Left lung (tissue), 4 donors: ENCODE measurements at regions not wholly inside any gene's neighbourhood (a gene's known extent, or its start where the extent isn't known, plus 50 kb on each side); places are given as distances from the start of the nearest gene placed in this dataset.

ENCODE experiments used
- ATAC-seq: fragments of 200-7000 bp; cut with Tn5 transposase; one replicate; pipeline ENCODE4 v1.9.1; 2020; ENCODE audit warnings: moderate library complexity
- DNase-seq, 4 donors: peaks; one replicate each; pipeline ENCODE4 v3.0.0-alpha.2; 2013 to 2020
- H3K27ac ChIP-seq, 2 donors: fragments of 200-600 bp; sonication (generic) in 1 of 2; one replicate each; pipeline versions ENCODE4 v1.5.0 to v1.8.0; 2020 to 2021
- H3K27me3 ChIP-seq, 2 donors: fragments of 200-600 bp; sonication (generic) in 1 of 2; one replicate each; pipeline versions ENCODE4 v1.5.0 to v1.8.0; 2020 to 2021
- H3K36me3 ChIP-seq, 2 donors: fragments of 200-600 bp; sonication (generic) in 1 of 2; one replicate each; pipeline versions ENCODE4 v1.5.0 to v1.8.0; 2020 to 2021
- H3K4me1 ChIP-seq, 2 donors: fragments of 200-600 bp; one replicate each; pipeline ENCODE4 v1.8.0; 2021
- H3K4me3 ChIP-seq, 2 donors: fragments of 200-600 bp; sonication (generic) in 1 of 2; one replicate each; pipeline versions ENCODE4 v1.5.0 to v1.8.0; 2020 to 2021; ENCODE audit warnings: mild to moderate bottlenecking in 1 of 2
- H3K9me3 ChIP-seq, 2 donors: fragments of 200-600 bp; sonication (generic) in 1 of 2; one replicate each; pipeline versions ENCODE4 v1.5.0 to v1.8.0; 2020 to 2021
- CTCF ChIP-seq, 2 donors: fragments of 200-600 bp; sonication (generic) in 1 of 2; IDR thresholded peaks; one replicate each; pipeline versions ENCODE4 v1.5.0 to v1.8.0; 2021; ENCODE audit warnings: antibody characterized with exemption in 2 of 2
- intact Hi-C, 2 donors: fragments of 100-400 bp; cut with DNase I; formaldehyde crosslinking; loops; one replicate each; pipeline versions ENCODE4 v1.11.2 to v1.14.2; 2022
- donor health status: DM: no; HTN: yes; CAD: no.
- donor health status: DM: no; HTN: no; CAD: no.

DNA sequence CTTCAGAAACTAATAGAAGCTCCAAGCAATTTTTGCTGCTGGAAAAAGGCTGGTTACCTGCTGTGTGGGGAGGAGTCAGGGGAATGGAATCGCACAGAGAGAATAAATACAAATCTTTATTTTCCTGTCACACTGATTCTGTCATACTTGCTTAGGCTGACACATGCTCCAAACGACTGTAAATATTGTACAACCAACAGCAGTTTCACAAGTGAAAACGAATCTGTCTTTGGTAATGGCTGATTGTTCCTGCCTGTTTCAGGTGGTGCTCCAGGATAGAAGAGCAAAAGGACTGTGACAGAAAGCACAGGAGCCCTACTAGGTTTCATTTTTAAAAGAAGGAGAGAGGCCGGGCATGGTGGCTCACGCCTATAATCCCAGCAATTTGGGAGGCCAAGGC is 125.5 kb upstream of the DCLK2 start:
- Histone ChIP-seq H3K27me3 (no peaks in the 10 kb centered on the region), H3K4me1 (no peaks in the 10 kb centered on the region), H3K36me3 (no peaks in the 10 kb centered on the region), H3K9me3 (no peaks in the 10 kb centered on the region), H3K4me3 (no peak overlapping the region), H3K27ac (no peak overlapping the region)
- no peak for TF ChIP-seq CTCF (IDR thresholded peaks at IDR 0.05)
- intact Hi-C loops = no loop called here
- DNase-seq (no peak), ATAC-seq (no peak)

GRCh38 chr4:149955780-149956390 is 122.4 kb upstream of the DCLK2 start:
- Histone ChIP-seq H3K4me3 (no peak overlapping the region), H3K9me3 (no peaks in the 10 kb centered on the region), H3K27ac (no peak overlapping the region), H3K4me1 (no peaks in the 10 kb centered on the region), H3K36me3 (no peaks in the 10 kb centered on the region), H3K27me3 (no peaks in the 10 kb centered on the region)
- no peak for TF ChIP-seq CTCF (IDR thresholded peaks at IDR 0.05)
- intact Hi-C loops = no loop called here
- DNase-seq = no peak
- ATAC-seq = no peak

DNA sequence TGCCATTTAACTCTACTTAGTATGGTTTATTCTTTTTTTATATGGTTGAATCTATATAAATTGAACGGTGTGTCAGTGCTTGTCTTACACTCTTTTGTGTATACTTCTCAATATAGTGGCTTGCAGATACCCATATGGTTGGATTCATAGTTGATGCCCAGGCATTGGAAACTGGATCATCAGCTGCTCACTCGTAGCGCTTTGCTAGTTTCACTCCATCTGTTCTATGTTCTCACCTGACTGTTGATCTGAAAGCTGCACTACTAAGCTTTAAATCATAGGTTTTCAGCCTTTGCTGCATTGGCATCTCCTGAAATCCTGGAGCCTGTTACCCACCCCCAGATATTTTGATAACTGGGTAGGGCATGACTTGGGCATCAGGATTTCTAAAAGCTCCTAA is 121.6 kb upstream of the DCLK2 start:
- no peaks in the 10 kb centered on the region for H3K4me1 ChIP-seq
- DNase-seq (no peak), ATAC-seq (no peak)
- H3K4me3 ChIP-seq = no peak overlapping the region
- H3K9me3 ChIP-seq = no peaks in the 10 kb centered on the region
- no peak for TF ChIP-seq CTCF (IDR thresholded peaks at IDR 0.05)
- no peak overlapping the region for H3K27ac ChIP-seq
- no peaks in the 10 kb centered on the region for H3K27me3 ChIP-seq
- intact Hi-C loops = no loop called here
- no peaks in the 10 kb centered on the region for H3K36me3 ChIP-seq

GRCh38 chr4:149961876-149962597 is 116.2 kb upstream of the DCLK2 start:
- DNase-seq = no peak
- intact Hi-C loops = no loop called here
- no peaks in the 10 kb centered on the region for H3K36me3 ChIP-seq
- no peak overlapping the region for H3K27ac ChIP-seq
- H3K4me3 ChIP-seq = no peak overlapping the region
- H3K4me1 ChIP-seq = no peaks in the 10 kb centered on the region
- ATAC-seq = no peak
- TF ChIP-seq CTCF (IDR thresholded peaks at IDR 0.05) = no peak
- no peaks in the 10 kb centered on the region for H3K9me3 ChIP-seq
- H3K27me3 ChIP-seq = no peaks in the 10 kb centered on the region

- DNase-seq = no peak
- no peaks in the 10 kb centered on the region for H3K27me3 ChIP-seq
- H3K4me1 ChIP-seq = no peaks in the 10 kb centered on the region
- no peak for TF ChIP-seq CTCF (IDR thresholded peaks at IDR 0.05)
- intact Hi-C loops = no loop called here
- ATAC-seq = no peak
- no peak overlapping the region for H3K4me3 ChIP-seq
- no peaks in the 10 kb centered on the region for H3K9me3 ChIP-seq
- H3K27ac ChIP-seq = no peak overlapping the region
- no peaks in the 10 kb centered on the region for H3K36me3 ChIP-seq
Observed at GRCh38 chr4:149964001-149964796, 114.0 kb upstream of the DCLK2 start.
